ENCODE measurements at regions not wholly inside any gene's neighbourhood (a gene's known extent, or its start where the extent isn't known, plus 50 kb on each side); places are given as distances from the start of the nearest gene placed in this dataset.
"Not testable (repeated sequence)": the region's sequence is repeated elsewhere in the genome, so short reads cannot be mapped to it uniquely, and the experiment has no call there.

GRCh38 chr10:45902324-45902723, 55.0 kb upstream of the AGAP4 start:
- H3K27me3 ChIP-seq (ENCODE audit: control insufficient read depth, insufficient read depth, low read length); DNase-seq; H3K36me3 ChIP-seq (replicated peaks; ENCODE audit: control insufficient read depth, insufficient read depth, low read length); H3K4me3 ChIP-seq (ENCODE audit: insufficient read depth, low read depth, low read length): not testable (repeated sequence)

DNA sequence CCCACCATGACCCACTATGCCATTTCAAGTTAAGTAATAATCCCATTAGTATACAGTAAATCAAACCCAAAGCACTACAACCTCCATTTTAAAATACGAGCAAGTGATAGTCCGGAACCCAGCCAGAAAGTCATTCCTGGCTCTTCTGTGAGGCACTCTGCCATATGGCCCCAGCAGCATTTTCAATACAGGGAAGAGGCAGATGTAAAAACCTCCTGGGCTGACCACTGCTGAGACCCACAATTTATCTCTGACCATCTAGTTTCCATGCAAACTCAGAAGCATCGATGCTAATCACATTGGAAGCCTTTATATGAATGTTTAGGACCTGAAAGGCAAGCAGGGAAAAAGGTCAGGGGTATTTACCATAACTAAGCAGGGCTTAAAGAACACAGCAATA, 56.3 kb upstream of the AGAP4 start:
- H3K27me3 ChIP-seq (ENCODE audit: control insufficient read depth, insufficient read depth, low read length); H3K36me3 ChIP-seq (replicated peaks; ENCODE audit: control insufficient read depth, insufficient read depth, low read length); DNase-seq; H3K4me3 ChIP-seq (ENCODE audit: insufficient read depth, low read depth, low read length): not testable (repeated sequence)

- DNase-seq; H3K27me3 ChIP-seq (ENCODE audit: control insufficient read depth, insufficient read depth, low read length); H3K4me3 ChIP-seq (ENCODE audit: insufficient read depth, low read depth, low read length); H3K36me3 ChIP-seq (replicated peaks; ENCODE audit: control insufficient read depth, insufficient read depth, low read length): not testable (repeated sequence)
Measured at GRCh38 chr10:45904070-45904469, 56.8 kb upstream of the AGAP4 start.

- H3K36me3 ChIP-seq (replicated peaks; ENCODE audit: control insufficient read depth, insufficient read depth, low read length); H3K27me3 ChIP-seq (ENCODE audit: control insufficient read depth, insufficient read depth, low read length); H3K4me3 ChIP-seq (ENCODE audit: insufficient read depth, low read depth, low read length): not testable (repeated sequence)
- peak; percentile 0 for DNase-seq
Measured at GRCh38 chr10:45913205-45913604, 59.1 kb upstream of the TIMM23 start.

DNA sequence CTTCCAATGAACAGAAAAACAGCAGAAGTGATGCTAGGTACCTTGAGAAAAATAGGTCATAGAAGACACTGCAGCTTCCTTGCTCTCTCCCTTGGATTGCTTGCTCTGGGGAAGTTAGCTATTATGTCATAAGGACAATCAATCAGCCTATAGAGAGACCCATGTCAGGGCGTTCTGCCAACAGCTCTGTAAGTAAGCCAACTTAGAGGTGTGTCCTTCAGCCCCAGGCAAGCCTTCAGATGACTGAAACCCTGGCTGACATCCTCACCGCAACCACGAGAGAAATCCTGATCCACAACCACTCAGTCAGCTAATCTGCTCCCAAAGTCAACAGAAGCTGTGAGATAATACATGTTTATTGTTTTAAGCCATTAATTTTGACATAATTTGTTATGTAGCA, 57.5 kb upstream of the TIMM23 start:
- not testable (repeated sequence) for DNase-seq; H3K27me3 ChIP-seq (ENCODE audit: control insufficient read depth, insufficient read depth, low read length); H3K36me3 ChIP-seq (replicated peaks; ENCODE audit: control insufficient read depth, insufficient read depth, low read length); H3K4me3 ChIP-seq (ENCODE audit: insufficient read depth, low read depth, low read length)

GRCh38 chr10:45915617-45916016, 56.7 kb upstream of the TIMM23 start:
- DNase-seq; H3K4me3 ChIP-seq (ENCODE audit: insufficient read depth, low read depth, low read length); H3K27me3 ChIP-seq (ENCODE audit: control insufficient read depth, insufficient read depth, low read length); H3K36me3 ChIP-seq (replicated peaks; ENCODE audit: control insufficient read depth, insufficient read depth, low read length): not testable (repeated sequence)

DNA sequence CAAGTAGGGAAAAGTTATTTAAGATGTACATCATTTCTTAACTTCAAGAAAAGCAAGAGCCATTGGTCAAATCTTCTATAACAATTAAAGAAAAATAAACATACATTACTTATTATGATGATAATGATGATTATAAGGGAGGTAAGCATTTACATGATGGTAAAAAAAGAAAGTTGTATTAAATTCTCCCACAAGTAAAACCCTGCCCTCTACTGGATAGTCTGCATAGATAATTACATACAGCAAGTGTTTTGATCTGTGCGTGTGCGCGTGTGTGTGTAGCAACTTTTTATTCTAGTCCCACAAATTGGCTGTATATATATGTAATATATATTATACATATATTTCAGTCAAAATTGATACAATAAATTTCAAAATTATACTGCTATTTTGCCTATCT, 51.4 kb upstream of the TIMM23 start:
- H3K27me3 ChIP-seq (ENCODE audit: control insufficient read depth, insufficient read depth, low read length); DNase-seq; H3K4me3 ChIP-seq (ENCODE audit: insufficient read depth, low read depth, low read length); H3K36me3 ChIP-seq (replicated peaks; ENCODE audit: control insufficient read depth, insufficient read depth, low read length): not testable (repeated sequence)
